Cardiac fibroblast (primary cell): ENCODE measurements at regions not wholly inside any gene's neighbourhood (a gene's known extent, or its start where the extent isn't known, plus 50 kb on each side); places are given as distances from the start of the nearest gene placed in this dataset.

Source experiments
- DNase-seq, 2 donors: peaks; one replicate each; pipeline versions ENCODE4 v3.0.0 to v3.0.0-alpha.2; 2010; ENCODE audit warnings: low read depth in 2 of 2
- H3K4me3 ChIP-seq, 2 donors: replicated peaks in 1 of 2; 1 replicate in 1 of 2; 2 replicates in 1 of 2; pipeline ENCODE4 v1.5.1; 2011; ENCODE audit warnings: low read depth in 2 of 2, low read length in 2 of 2, mild to moderate bottlenecking in 2 of 2, moderate library complexity in 1 of 2
- TF ChIP-seq, protein P1 (sequence below): IDR thresholded peaks from one replicate; pipeline ENCODE4 v1.5.1; 2011; ENCODE audit warnings: low read depth, mild to moderate bottlenecking, low read length, inconsistent platforms

GRCh38 chr3:178174201-178174915 is 361.9 kb upstream of the KCNMB2 start:
- DNase-seq: no peak
- no peak overlapping the region for H3K4me3 ChIP-seq
- TF ChIP-seq, protein P1, sequence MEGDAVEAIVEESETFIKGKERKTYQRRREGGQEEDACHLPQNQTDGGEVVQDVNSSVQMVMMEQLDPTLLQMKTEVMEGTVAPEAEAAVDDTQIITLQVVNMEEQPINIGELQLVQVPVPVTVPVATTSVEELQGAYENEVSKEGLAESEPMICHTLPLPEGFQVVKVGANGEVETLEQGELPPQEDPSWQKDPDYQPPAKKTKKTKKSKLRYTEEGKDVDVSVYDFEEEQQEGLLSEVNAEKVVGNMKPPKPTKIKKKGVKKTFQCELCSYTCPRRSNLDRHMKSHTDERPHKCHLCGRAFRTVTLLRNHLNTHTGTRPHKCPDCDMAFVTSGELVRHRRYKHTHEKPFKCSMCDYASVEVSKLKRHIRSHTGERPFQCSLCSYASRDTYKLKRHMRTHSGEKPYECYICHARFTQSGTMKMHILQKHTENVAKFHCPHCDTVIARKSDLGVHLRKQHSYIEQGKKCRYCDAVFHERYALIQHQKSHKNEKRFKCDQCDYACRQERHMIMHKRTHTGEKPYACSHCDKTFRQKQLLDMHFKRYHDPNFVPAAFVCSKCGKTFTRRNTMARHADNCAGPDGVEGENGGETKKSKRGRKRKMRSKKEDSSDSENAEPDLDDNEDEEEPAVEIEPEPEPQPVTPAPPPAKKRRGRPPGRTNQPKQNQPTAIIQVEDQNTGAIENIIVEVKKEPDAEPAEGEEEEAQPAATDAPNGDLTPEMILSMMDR: no peak

- no peak for DNase-seq
- no peak overlapping the region for H3K4me3 ChIP-seq
- TF ChIP-seq, protein P1: no peak
These were observed 355.1 kb upstream of the KCNMB2 start for GRCh38 chr3:178181088-178181487.

DNA sequence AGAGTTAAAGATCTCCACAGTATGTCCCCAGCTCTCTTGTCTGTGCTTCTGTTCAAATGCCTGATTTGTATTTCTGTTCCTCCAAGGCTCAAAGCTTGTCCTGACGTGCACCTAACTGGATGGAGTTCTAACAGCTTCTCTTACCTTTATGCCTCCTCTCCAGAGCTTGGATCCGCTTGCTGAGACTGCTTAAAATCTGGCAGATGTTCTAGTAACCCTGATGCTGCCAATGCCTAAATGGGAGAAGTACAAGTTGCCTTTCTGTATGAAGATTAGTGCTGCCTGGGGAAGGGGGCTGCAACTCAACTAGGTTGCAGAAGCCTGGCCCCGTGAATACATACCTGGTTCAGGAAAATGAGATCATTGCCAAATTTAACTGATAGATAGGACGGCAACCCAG is 354.5 kb upstream of the KCNMB2 start:
- DNase-seq: no peak
- no peak overlapping the region for H3K4me3 ChIP-seq
- TF ChIP-seq, protein P1: no peak

DNA sequence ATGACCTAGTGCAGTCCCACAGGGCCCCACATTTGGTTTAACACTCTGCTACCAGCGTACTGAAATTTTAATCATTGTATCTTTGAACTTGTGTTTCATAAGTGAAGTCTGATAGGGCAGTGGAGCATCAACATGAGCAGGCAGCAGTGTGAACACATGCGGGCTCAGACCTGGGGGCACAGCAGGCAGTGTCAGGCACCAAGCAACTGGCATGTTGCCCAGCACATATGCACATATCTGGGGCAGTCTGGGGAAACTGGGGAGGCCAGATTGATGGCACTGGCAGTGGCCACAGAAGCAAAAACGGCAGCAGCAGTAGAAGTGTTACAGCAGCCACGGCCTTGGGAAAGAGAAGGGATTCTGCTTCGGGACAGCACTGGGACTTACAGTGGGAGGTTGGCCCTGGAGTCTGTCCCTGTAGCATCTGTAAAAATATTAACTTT is 353.9 kb upstream of the KCNMB2 start:
- TF ChIP-seq, protein P1: no peak
- no peak overlapping the region for H3K4me3 ChIP-seq
- no peak for DNase-seq

DNA sequence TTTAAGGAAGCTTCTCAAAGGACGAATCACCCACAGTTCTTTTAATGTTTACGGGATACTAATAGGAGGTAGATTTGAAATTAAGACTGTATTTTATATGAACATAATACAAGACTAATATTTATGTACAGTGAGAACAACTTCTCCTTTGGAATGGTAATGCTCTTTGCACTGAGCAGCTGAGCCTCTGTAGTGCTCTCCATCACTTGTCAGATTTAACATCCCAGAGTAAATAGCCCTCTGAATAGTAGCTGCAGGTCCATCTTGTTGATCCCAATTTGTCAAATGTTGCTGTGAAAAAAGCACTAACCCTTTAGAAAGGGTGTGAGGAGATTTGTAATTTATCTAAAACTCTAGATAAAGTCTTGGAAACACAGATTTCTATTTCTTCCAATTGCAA is 351.4 kb upstream of the KCNMB2 start:
- no peak for DNase-seq
- H3K4me3 ChIP-seq: no peak overlapping the region
- TF ChIP-seq, protein P1: no peak

GRCh38 chr3:178186666-178187065 is 349.6 kb upstream of the KCNMB2 start:
- no peak for DNase-seq
- H3K4me3 ChIP-seq: no peak overlapping the region
- TF ChIP-seq, protein P1: no peak

DNA sequence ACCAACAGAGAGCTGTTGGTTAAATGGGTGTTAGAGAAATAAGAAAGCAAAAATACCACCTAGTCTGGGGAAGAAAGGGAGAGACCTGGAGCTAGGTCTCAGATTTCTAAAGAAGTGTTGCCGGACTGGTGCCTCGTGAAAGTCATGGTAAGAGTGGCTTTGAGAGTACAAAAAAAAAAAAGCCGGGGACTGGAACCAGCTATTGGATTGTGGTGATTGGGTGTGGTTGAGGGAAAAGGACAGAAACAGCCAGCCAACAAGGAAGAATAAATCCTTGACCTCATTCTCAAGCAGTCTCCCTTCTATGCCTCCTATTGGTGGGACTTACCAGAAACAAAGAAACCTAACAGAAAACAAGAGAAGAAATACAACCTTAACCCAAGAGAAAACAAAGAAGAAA is 346.4 kb upstream of the KCNMB2 start:
- no peak for DNase-seq
- no peak overlapping the region for H3K4me3 ChIP-seq

More for the DNA sequence above, 346.4 kb upstream of the KCNMB2 start:
- TF ChIP-seq, protein P1: no peak
